ENCODE measurements at regions not wholly inside any gene's neighbourhood (a gene's known extent, or its start where the extent isn't known, plus 50 kb on each side); places are given as distances from the start of the nearest gene placed in this dataset.
A peak's percentile ranks its signal among the peaks of the same experiment; 100 is the strongest.
"Not testable (repeated sequence)": the region's sequence is repeated elsewhere in the genome, so short reads cannot be mapped to it uniquely, and the experiment has no call there.

DNA sequence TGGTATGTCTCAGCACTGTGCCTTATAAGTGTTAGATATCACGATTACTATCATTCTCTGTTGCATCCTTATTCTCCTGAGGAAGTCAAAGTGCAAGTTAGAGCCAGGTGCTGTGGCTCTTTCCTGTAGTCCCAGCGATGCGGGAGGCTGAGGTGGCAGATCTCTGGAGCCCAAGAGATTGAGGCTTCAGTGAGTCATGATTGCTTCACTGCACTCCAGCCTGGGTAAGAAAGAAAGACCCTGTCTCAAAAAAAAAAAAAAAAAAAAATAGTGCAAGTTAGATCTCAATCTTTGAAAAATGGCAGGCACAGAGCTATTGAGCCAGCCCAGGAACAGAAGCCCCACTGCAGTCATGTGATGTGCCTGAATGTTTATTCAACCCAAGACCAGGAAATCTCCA, 147.8 kb upstream of the POGK start:
- Mint-ChIP-seq H3K27me3 (peaks cover 20 to 45% of the 10 kb centered on the region in 2 donors), H3K9me3 (peaks cover 0 to 8% (median 3%) of the 10 kb centered on the region in 5 donors), H3K4me1 (no peaks in the 10 kb centered on the region), H3K4me3 (no peak overlapping the region), H3K36me3 (peaks cover 0 to under 1% (median 0%) of the 10 kb centered on the region in 3 donors), H3K27ac (peak overlapping the region in 1 of 8 donors; percentile 63)
- CTCF ChIA-PET: no interaction called here
- no peaks in the 10 kb centered on the region for H3K36me3 ChIP-seq (ENCODE audit: insufficient read depth, low read length)
- DNase-seq: no peak
- H3K4me3 ChIP-seq (ENCODE audit: low read length): no peak overlapping the region
- POLR2A ChIA-PET: no interaction called here
- H3K4me1 ChIP-seq (ENCODE audit: insufficient read depth, low read length): no peaks in the 10 kb centered on the region
- no peaks in the 10 kb centered on the region for H3K9me3 ChIP-seq (ENCODE audit: low read length)
- H3K27me3 ChIP-seq (ENCODE audit: insufficient read depth, low read length, poor library complexity, severe bottlenecking): no peaks in the 10 kb centered on the region
- no peak overlapping the region for H3K27ac ChIP-seq (ENCODE audit: low read depth, low read length)

DNA sequence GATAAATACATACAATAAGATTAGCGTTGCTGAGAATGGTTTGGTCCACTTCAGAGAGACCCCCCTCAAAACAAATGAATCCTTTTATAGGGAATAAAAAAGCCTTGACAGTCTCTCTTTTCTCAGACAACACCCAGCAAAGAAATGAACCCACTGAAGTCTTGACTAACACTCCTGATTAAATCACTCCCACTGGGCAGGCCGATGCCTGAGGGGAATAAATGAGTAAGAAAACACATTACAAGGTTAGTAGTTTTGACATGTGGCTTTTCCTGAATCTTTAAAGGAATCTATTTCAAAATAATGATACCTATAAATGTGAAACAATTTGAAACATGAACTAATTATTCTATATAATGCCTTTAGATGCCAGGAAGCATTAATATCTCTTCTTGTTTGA, 146.9 kb upstream of the POGK start:
- CTCF ChIA-PET: no interaction called here
- H3K4me1 Mint-ChIP-seq: no peaks in the 10 kb centered on the region

DNA sequence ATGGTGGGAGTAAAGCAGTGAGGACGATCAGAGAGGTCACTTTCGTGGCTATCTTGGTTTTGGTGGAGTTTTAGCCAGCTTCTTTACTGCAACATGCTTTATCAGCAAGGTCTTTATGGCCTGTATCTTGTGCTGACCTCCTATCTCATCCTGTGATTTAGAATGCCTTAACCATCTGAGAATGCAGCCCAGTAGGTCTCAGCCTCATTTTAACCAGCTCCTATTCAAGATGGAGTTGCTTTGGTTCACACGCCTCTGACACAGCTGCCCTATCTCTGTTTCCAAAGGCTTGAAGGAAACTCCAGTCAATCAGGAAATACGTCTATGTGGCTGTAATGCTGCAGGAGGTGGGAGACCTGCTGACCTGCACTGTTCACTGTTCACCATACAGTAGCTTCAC, 146.1 kb upstream of the POGK start:
- H3K4me3 ChIP-seq (ENCODE audit: low read length): no peak overlapping the region
- H3K36me3 Mint-ChIP-seq: no peaks in the 10 kb centered on the region
- H3K9me3 ChIP-seq (ENCODE audit: low read length): no peaks in the 10 kb centered on the region
- no peak overlapping the region for H3K4me3 Mint-ChIP-seq
- H3K4me1 ChIP-seq (ENCODE audit: insufficient read depth, low read length): no peaks in the 10 kb centered on the region
- H3K9me3 Mint-ChIP-seq: peaks cover 0 to 2% (median 0%) of the 10 kb centered on the region in 5 donors
- H3K27me3 Mint-ChIP-seq: peaks cover 18 to 37% of the 10 kb centered on the region in 2 donors
- H3K36me3 ChIP-seq (ENCODE audit: insufficient read depth, low read length): no peaks in the 10 kb centered on the region
- ChIA-PET CTCF (no interaction called here), POLR2A (no interaction called here)
- no peak for DNase-seq
- no peaks in the 10 kb centered on the region for H3K27me3 ChIP-seq (ENCODE audit: insufficient read depth, low read length, poor library complexity, severe bottlenecking)
- H3K27ac ChIP-seq (ENCODE audit: low read depth, low read length): no peak overlapping the region
- no peaks in the 10 kb centered on the region for H3K4me1 Mint-ChIP-seq
- no peak overlapping the region for H3K27ac Mint-ChIP-seq

More for the DNA sequence above, 146.9 kb upstream of the POGK start:
- H3K27ac Mint-ChIP-seq: no peak overlapping the region
- H3K9me3 Mint-ChIP-seq: peaks cover 0 to 5% (median 2%) of the 10 kb centered on the region in 5 donors
- Histone ChIP-seq H3K4me3 (ENCODE audit: low read length) (no peak overlapping the region), H3K27me3 (ENCODE audit: insufficient read depth, low read length, poor library complexity, severe bottlenecking) (no peaks in the 10 kb centered on the region), H3K27ac (ENCODE audit: low read depth, low read length) (no peak overlapping the region), H3K36me3 (ENCODE audit: insufficient read depth, low read length) (no peaks in the 10 kb centered on the region), H3K4me1 (ENCODE audit: insufficient read depth, low read length) (no peaks in the 10 kb centered on the region), H3K9me3 (ENCODE audit: low read length) (no peaks in the 10 kb centered on the region)
- no peak overlapping the region for H3K4me3 Mint-ChIP-seq
- POLR2A ChIA-PET: no interaction called here
- H3K36me3 Mint-ChIP-seq: no peaks in the 10 kb centered on the region
- peaks cover 18 to 43% of the 10 kb centered on the region in 2 donors for H3K27me3 Mint-ChIP-seq
- no peak for DNase-seq

DNA sequence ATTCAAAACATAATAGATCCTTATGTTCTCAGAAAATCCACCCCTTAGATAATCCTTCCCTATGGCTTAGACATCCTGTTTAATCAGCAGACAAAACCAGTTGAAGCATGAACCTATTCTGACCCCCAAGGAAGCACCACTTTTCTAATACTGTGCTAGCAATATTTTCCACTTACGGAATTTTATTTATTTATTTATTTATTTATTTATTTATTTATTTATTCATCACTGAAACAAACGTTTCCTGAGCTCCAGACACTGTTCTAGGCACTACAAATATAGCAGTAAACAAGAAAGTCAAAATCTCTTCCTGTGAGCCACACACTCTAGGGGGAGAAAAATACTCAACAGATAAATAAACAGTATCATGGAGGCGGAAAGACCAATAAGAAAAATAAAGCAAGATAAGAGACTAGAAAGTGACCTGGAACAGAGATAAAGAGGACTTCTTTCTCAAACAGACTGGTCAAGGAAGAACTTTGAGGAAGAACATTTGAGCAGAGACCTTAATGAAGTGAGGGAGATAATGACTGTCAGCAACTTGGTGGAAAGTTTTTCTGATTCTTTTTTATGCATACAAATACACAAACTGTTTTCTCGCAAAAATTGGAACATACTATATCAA, 145.5 kb upstream of the POGK start:
- no peak overlapping the region for H3K4me3 ChIP-seq (ENCODE audit: low read length)
- Mint-ChIP-seq H3K36me3 (no peaks in the 10 kb centered on the region), H3K27ac (no peak overlapping the region), H3K27me3 (peaks cover 18 to 37% of the 10 kb centered on the region in 2 donors), H3K4me3 (no peak overlapping the region), H3K4me1 (no peaks in the 10 kb centered on the region), H3K9me3 (peaks cover 0 to 2% (median 0%) of the 10 kb centered on the region in 5 donors)
- ChIA-PET CTCF (no interaction called here), POLR2A (no interaction called here)
- no peaks in the 10 kb centered on the region for H3K27me3 ChIP-seq (ENCODE audit: insufficient read depth, low read length, poor library complexity, severe bottlenecking)
- no peak for DNase-seq
- no peaks in the 10 kb centered on the region for H3K36me3 ChIP-seq (ENCODE audit: insufficient read depth, low read length)
- no peaks in the 10 kb centered on the region for H3K9me3 ChIP-seq (ENCODE audit: low read length)
- no peak overlapping the region for H3K27ac ChIP-seq (ENCODE audit: low read depth, low read length)
- no peaks in the 10 kb centered on the region for H3K4me1 ChIP-seq (ENCODE audit: insufficient read depth, low read length)

DNA sequence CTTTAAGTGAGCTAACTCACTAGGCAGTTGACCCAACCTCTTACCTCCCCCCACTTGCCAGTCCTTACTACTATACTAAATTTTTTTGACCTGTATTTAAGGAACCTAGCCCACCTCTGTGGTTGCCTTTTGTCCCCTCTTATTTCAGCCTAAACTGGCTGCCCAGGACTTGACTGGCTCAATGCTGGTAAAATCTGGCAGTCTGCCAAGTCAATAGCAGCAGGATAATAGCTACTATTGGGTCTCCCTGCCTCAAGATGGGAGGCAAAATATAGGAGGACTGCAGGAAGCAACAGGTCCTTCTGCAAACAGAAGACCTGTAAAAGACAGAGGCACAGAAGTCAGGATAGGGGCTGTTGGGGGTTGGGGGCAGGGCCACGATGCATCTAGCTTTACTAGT, 144.2 kb upstream of the POGK start:
- H3K27ac Mint-ChIP-seq: no peak overlapping the region
- Histone ChIP-seq H3K27me3 (ENCODE audit: insufficient read depth, low read length, poor library complexity, severe bottlenecking) (no peaks in the 10 kb centered on the region), H3K27ac (ENCODE audit: low read depth, low read length) (no peak overlapping the region), H3K9me3 (ENCODE audit: low read length) (no peaks in the 10 kb centered on the region), H3K4me1 (ENCODE audit: insufficient read depth, low read length) (no peaks in the 10 kb centered on the region), H3K36me3 (ENCODE audit: insufficient read depth, low read length) (no peaks in the 10 kb centered on the region), H3K4me3 (ENCODE audit: low read length) (no peak overlapping the region)
- ChIA-PET CTCF (no interaction called here), POLR2A (no interaction called here)
- peaks cover 22 to 41% of the 10 kb centered on the region in 2 donors for H3K27me3 Mint-ChIP-seq
- no peaks in the 10 kb centered on the region for H3K36me3 Mint-ChIP-seq
- no peak overlapping the region for H3K4me3 Mint-ChIP-seq
- no peaks in the 10 kb centered on the region for H3K4me1 Mint-ChIP-seq
- peaks cover 0 to 2% (median 0%) of the 10 kb centered on the region in 5 donors for H3K9me3 Mint-ChIP-seq
- DNase-seq: no peak

DNA sequence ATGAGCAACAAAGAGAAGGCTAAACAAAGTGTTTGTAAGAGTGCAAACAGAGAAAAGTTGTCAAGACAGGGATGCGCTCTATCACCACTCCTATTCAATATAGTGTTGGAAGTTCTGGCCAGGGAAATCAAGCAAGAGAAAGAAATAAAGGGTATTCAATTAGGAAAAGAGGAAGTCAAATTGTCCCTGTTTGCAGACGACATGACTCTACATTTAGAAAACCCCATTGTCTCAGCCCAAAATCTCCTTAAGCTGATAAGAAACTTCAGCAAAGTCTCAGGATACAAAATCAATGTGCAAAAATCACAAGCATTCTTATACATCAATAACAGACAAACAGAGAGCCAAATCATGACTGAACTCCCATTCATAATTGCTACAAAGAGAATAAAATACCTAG, 143.4 kb upstream of the POGK start:
- POLR2A ChIA-PET; H3K4me3 Mint-ChIP-seq; H3K27ac ChIP-seq (ENCODE audit: low read depth, low read length); CTCF ChIA-PET; DNase-seq; H3K9me3 Mint-ChIP-seq; H3K9me3 ChIP-seq (ENCODE audit: low read length); H3K4me3 ChIP-seq (ENCODE audit: low read length); H3K27ac Mint-ChIP-seq; H3K27me3 ChIP-seq (ENCODE audit: insufficient read depth, low read length, poor library complexity, severe bottlenecking); H3K4me1 Mint-ChIP-seq; H3K36me3 Mint-ChIP-seq; H3K4me1 ChIP-seq (ENCODE audit: insufficient read depth, low read length); H3K36me3 ChIP-seq (ENCODE audit: insufficient read depth, low read length): not testable (repeated sequence)
- H3K27me3 Mint-ChIP-seq: peaks cover 22 to 41% of the 10 kb centered on the region in 2 donors

DNA sequence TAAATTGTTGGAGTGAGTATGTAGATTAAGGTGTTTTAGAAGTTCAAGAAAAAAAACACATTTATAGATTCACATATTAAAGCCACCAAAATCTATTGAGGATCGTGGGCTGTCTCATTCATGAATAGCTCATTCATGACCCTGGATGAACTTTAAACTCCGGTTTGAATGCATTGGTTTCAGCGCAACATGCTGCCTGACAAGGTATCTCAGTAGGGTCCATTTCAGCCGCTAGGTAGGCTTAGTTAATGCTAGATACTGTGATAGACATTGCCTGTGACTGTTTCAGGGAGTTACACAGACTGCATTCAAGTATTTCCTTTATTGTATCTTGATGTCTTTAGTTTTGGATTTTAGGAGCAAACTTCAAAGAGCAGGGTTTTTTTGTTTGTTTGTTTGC, 140.5 kb upstream of the POGK start:
- Histone ChIP-seq H3K4me3 (ENCODE audit: low read length) (no peak overlapping the region), H3K36me3 (ENCODE audit: insufficient read depth, low read length) (no peaks in the 10 kb centered on the region), H3K27ac (ENCODE audit: low read depth, low read length) (no peak overlapping the region), H3K9me3 (ENCODE audit: low read length) (no peaks in the 10 kb centered on the region), H3K27me3 (ENCODE audit: insufficient read depth, low read length, poor library complexity, severe bottlenecking) (no peaks in the 10 kb centered on the region), H3K4me1 (ENCODE audit: insufficient read depth, low read length) (no peaks in the 10 kb centered on the region)
- POLR2A ChIA-PET: no interaction called here
- H3K9me3 Mint-ChIP-seq: peaks cover 0 to 2% (median 0%) of the 10 kb centered on the region in 5 donors
- no peaks in the 10 kb centered on the region for H3K4me1 Mint-ChIP-seq
- no peak for DNase-seq
- H3K4me3 Mint-ChIP-seq: no peak overlapping the region
- no peaks in the 10 kb centered on the region for H3K36me3 Mint-ChIP-seq
- no peak overlapping the region for H3K27ac Mint-ChIP-seq
- H3K27me3 Mint-ChIP-seq: peaks cover 15 to 38% of the 10 kb centered on the region in 2 donors
- CTCF ChIA-PET: no interaction called here

DNA sequence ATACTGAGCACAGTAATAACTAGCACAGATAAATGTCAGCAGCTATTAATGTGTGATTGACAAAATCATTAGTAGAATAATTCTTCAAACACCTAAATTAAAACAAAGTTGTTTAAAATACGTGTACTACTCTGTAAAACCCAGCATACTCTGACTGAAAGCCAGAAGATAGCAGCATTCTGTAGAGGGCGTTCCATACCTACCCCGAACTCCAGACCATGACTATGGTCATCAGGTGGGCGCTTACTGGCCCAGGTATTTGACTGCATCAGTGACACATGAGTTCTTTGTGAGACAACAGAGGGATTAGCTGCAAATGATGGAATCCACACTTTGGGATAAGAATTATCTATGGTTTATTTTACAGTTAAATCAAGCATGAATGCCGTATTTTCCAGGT, 139.7 kb upstream of the POGK start:
- H3K36me3 Mint-ChIP-seq: no peaks in the 10 kb centered on the region
- Histone ChIP-seq H3K27me3 (ENCODE audit: insufficient read depth, low read length, poor library complexity, severe bottlenecking) (no peaks in the 10 kb centered on the region), H3K4me1 (ENCODE audit: insufficient read depth, low read length) (no peaks in the 10 kb centered on the region), H3K36me3 (ENCODE audit: insufficient read depth, low read length) (no peaks in the 10 kb centered on the region), H3K4me3 (ENCODE audit: low read length) (no peak overlapping the region), H3K9me3 (ENCODE audit: low read length) (no peaks in the 10 kb centered on the region), H3K27ac (ENCODE audit: low read depth, low read length) (no peak overlapping the region)
- CTCF ChIA-PET: no interaction called here
- peaks cover 13 to 38% of the 10 kb centered on the region in 2 donors for H3K27me3 Mint-ChIP-seq
- POLR2A ChIA-PET: no interaction called here
- H3K4me1 Mint-ChIP-seq: no peaks in the 10 kb centered on the region
- no peak for DNase-seq
- H3K4me3 Mint-ChIP-seq: no peak overlapping the region
- H3K9me3 Mint-ChIP-seq: peaks cover 0 to 2% (median 0%) of the 10 kb centered on the region in 5 donors
- no peak overlapping the region for H3K27ac Mint-ChIP-seq

DNA sequence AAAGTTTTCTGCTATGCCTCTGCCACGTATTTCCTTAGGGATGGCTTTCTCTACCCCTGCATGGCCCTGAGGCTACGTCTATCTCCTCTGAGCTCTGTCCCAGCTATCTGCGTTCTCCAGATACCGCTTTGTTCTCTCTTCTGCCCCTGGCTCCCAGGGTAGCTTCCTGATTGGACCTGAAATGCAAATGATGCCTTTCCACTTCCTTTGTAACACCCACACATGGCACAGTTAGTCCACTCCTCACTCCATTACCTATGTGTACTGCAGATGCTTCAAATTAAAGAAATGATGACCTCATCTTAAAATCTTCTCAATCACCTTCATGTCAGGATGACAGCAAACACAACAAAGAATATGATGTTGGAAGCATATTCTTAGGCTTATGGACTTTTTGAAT, 138.6 kb upstream of the POGK start:
- Histone ChIP-seq H3K4me3 (ENCODE audit: low read length) (no peak overlapping the region), H3K27ac (ENCODE audit: low read depth, low read length) (no peak overlapping the region), H3K4me1 (ENCODE audit: insufficient read depth, low read length) (no peaks in the 10 kb centered on the region), H3K27me3 (ENCODE audit: insufficient read depth, low read length, poor library complexity, severe bottlenecking) (no peaks in the 10 kb centered on the region), H3K36me3 (ENCODE audit: insufficient read depth, low read length) (no peaks in the 10 kb centered on the region), H3K9me3 (ENCODE audit: low read length) (no peaks in the 10 kb centered on the region)
- H3K27me3 Mint-ChIP-seq: peaks cover 11 to 33% of the 10 kb centered on the region in 2 donors
- CTCF ChIA-PET: no interaction called here
- no peaks in the 10 kb centered on the region for H3K4me1 Mint-ChIP-seq
- no peaks in the 10 kb centered on the region for H3K36me3 Mint-ChIP-seq
- no peak for DNase-seq
- H3K9me3 Mint-ChIP-seq: peaks cover 0 to 2% (median 0%) of the 10 kb centered on the region in 5 donors
- POLR2A ChIA-PET: no interaction called here
- H3K27ac Mint-ChIP-seq: no peak overlapping the region
- H3K4me3 Mint-ChIP-seq: no peak overlapping the region

All from CD8-positive, alpha-beta memory T cell (primary cell).